Neural crest cell (in vitro differentiated cells): ENCODE measurements at regions not wholly inside any gene's neighbourhood (a gene's known extent, or its start where the extent isn't known, plus 50 kb on each side); places are given as distances from the start of the nearest gene placed in this dataset.

Experiments used
- DNase-seq: peaks from one replicate; pipeline ENCODE4 v3.0.0; 2021; ENCODE audit warnings: low read depth, mixed read lengths, low spot score
- H3K27ac Mint-ChIP-seq: one replicate; pipeline ENCODE4 v1.8.0; 2021; ENCODE audit warnings: mild to moderate bottlenecking, mixed read lengths; ENCODE audit not compliant: unreplicated experiment
- H3K27me3 Mint-ChIP-seq: 2 replicates; pipeline ENCODE4 v1.8.0; 2021; ENCODE audit warnings: low read depth, mild to moderate bottlenecking, mixed read lengths
- H3K36me3 Mint-ChIP-seq: 2 replicates; pipeline ENCODE4 v1.8.0; 2021; ENCODE audit warnings: low read depth, mild to moderate bottlenecking, mixed read lengths
- H3K4me1 Mint-ChIP-seq: 2 replicates; pipeline ENCODE4 v1.8.0; 2021; ENCODE audit warnings: mixed read lengths
- H3K4me3 Mint-ChIP-seq: one replicate; pipeline ENCODE4 v1.8.0; 2021; ENCODE audit warnings: mild to moderate bottlenecking, mixed read lengths
- H3K9me3 Mint-ChIP-seq: 2 replicates; pipeline ENCODE4 v1.8.0; 2021; ENCODE audit warnings: mixed read lengths
- TF ChIP-seq, protein P1 (sequence below): fragments of 200-600 bp; sonication (generic); conservative IDR thresholded peaks from 2 replicates; pipeline ENCODE4 v1.5.0; 2021; ENCODE audit warnings: antibody characterized with exemption, mild to moderate bottlenecking

DNA sequence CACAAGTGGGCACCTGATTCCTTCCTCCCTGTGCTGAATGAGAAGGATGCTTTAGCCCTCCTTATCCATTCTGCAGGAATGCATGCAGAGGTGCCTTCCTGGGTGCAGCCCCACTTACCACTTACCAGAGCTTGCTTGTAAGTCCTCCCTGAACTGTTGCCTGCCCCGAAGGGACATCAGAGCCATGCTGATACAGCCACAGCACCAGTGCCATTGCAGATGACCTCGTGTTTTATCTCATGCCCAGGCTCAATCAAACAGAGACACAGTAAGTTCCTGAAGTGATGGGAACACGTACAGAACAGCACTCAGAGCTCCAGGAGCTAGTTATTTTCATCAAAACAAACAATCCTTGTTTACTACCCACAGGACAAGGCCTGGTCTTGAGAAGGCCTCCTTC, 81.9 kb downstream of the ATP1A1 start:
- Mint-ChIP-seq H3K4me1 (peaks cover 28% of the 10 kb centered on the region), H3K27ac (no peak overlapping the region), H3K36me3 (no peaks in the 10 kb centered on the region), H3K4me3 (no peak overlapping the region), H3K27me3 (no peaks in the 10 kb centered on the region), H3K9me3 (no peaks in the 10 kb centered on the region)
- DNase-seq: no peak
- TF ChIP-seq, protein P1, sequence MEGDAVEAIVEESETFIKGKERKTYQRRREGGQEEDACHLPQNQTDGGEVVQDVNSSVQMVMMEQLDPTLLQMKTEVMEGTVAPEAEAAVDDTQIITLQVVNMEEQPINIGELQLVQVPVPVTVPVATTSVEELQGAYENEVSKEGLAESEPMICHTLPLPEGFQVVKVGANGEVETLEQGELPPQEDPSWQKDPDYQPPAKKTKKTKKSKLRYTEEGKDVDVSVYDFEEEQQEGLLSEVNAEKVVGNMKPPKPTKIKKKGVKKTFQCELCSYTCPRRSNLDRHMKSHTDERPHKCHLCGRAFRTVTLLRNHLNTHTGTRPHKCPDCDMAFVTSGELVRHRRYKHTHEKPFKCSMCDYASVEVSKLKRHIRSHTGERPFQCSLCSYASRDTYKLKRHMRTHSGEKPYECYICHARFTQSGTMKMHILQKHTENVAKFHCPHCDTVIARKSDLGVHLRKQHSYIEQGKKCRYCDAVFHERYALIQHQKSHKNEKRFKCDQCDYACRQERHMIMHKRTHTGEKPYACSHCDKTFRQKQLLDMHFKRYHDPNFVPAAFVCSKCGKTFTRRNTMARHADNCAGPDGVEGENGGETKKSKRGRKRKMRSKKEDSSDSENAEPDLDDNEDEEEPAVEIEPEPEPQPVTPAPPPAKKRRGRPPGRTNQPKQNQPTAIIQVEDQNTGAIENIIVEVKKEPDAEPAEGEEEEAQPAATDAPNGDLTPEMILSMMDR: no peak

DNA sequence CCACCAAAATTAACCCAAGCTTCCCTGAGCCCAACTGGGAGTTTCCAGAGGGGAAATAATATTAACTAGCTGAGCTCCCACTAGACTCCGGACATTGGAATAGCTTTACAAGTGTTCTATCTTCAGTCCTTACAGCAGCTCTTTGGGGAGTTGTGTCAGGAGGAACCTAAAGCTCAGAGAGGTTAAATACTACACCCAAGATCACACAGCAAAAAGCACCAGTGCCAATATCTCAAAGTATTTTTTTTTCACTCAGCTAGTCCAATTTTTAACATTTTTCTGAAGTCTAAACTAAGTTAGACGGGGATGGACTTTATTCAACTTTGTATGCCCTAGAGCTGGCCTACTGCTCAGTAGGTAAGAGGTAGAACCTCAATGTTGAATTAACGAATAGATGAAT, 82.5 kb downstream of the ATP1A1 start:
- TF ChIP-seq, protein P1: no peak
- peaks cover 28% of the 10 kb centered on the region for H3K4me1 Mint-ChIP-seq
- no peaks in the 10 kb centered on the region for H3K27me3 Mint-ChIP-seq
- H3K27ac Mint-ChIP-seq: no peak overlapping the region
- no peaks in the 10 kb centered on the region for H3K9me3 Mint-ChIP-seq
- no peak for DNase-seq
- H3K36me3 Mint-ChIP-seq: no peaks in the 10 kb centered on the region
- no peak overlapping the region for H3K4me3 Mint-ChIP-seq

DNA sequence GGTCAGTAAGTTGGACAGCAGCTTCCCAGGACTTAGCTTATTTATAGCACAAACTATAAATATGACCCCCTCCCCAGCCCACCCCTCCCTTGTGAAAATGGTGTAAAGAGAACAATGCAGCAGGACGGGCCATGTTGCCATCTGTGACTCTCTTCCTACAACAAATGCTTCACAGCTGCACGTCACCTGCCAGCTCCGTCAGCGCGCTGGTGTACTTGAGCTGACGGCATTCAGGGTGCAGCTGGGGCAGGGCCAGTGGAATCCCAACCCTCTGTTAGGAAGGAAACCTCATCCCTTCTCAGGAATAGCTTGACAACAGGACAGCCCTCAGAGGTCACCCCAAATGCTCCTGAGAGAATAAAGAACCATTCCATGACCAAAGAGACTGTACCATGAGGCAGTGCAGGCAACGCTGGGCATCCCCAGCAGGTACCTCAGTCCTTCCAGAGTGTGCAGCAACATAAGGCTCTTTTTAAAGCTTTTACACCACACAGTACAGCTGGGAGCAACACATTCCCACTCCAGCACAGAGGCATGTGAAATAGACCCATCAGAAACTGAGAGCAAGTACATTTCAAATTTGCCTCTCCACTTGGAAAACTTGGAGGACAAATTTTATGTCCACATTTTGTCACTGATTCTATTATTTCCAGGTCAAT, 85.0 kb downstream of the ATP1A1 start:
- H3K27ac Mint-ChIP-seq: peak overlapping the region; percentile 47
- H3K36me3 Mint-ChIP-seq: no peaks in the 10 kb centered on the region

DNA sequence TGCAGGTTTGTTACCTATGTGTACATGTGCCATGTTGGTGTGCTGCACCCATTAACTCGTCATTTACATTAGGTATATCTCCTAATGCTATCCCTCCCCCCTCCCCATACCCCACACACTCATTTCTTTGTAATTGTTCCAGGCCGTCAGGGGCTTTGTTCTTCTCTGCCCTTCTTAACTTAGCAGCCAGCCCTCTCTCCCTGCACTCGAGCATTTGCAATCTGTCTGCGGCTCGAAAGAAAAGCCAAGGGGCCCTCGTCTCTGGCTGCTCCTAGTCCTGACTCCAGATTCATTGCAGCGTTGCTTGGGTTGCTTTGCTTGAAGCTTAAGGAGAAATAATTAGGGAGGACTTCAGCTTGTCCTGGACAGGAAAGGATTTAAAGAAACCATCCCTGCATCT, 85.7 kb downstream of the ATP1A1 start:
- TF ChIP-seq, protein P1: no peak
- Mint-ChIP-seq H3K4me1 (peaks cover 24% of the 10 kb centered on the region), H3K27ac (peak overlapping the region; percentile 61), H3K9me3 (no peaks in the 10 kb centered on the region), H3K36me3 (no peaks in the 10 kb centered on the region), H3K27me3 (no peaks in the 10 kb centered on the region), H3K4me3 (peak overlapping the region; percentile 13)
- no peak for DNase-seq

More for the DNA sequence above, 85.0 kb downstream of the ATP1A1 start:
- Mint-ChIP-seq H3K4me3 (no peak overlapping the region), H3K4me1 (peaks cover 28% of the 10 kb centered on the region), H3K9me3 (no peaks in the 10 kb centered on the region), H3K27me3 (no peaks in the 10 kb centered on the region)
- DNase-seq: no peak
- TF ChIP-seq, protein P1: no peak

DNA sequence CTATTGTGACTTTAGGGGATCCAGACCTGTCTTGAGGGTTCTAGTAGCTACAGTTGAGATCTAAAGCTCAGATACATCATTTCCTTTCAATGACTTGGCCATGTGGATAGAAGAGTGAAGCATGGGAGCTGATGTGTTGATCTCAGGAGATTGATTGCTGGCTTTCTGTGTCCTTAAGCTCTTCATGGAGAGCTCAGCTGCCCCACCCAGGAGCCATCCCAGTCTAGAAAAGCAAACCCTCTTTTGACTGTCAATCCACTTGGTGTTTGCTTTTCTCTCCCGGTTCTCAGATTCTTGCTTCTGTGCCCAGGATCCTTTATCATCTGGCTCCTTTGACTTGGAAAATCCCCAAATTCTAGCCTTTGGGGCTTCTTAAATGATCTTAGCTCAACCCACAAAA, 87.2 kb downstream of the ATP1A1 start:
- H3K4me1 Mint-ChIP-seq: peaks cover 19% of the 10 kb centered on the region
- TF ChIP-seq, protein P1: no peak
- no peak overlapping the region for H3K27ac Mint-ChIP-seq
- H3K36me3 Mint-ChIP-seq: no peaks in the 10 kb centered on the region
- DNase-seq: no peak
- H3K27me3 Mint-ChIP-seq: no peaks in the 10 kb centered on the region
- no peaks in the 10 kb centered on the region for H3K9me3 Mint-ChIP-seq
- no peak overlapping the region for H3K4me3 Mint-ChIP-seq
